GM12891 (cell line): ENCODE measurements at regions not wholly inside any gene's neighbourhood (a gene's known extent, or its start where the extent isn't known, plus 50 kb on each side); places are given as distances from the start of the nearest gene placed in this dataset.

Experiments
- PAX5 ChIP-seq: IDR thresholded peaks from 2 replicates; pipeline ENCODE4 v1.6.1; 2011; ENCODE audit warnings: low read length, moderate library complexity, mild to moderate bottlenecking; ENCODE audit not compliant: insufficient read depth, severe bottlenecking
- POLR2A ChIP-seq: IDR thresholded peaks from 2 replicates; pipeline ENCODE4 v1.6.1; 2011; ENCODE audit warnings: low read depth, low read length, control low read depth
- POLR2AphosphoS5 ChIP-seq: IDR thresholded peaks from 2 replicates; pipeline ENCODE4 v1.6.1; 2011; ENCODE audit warnings: low read depth, low read length, control low read depth
- POU2F2 ChIP-seq: IDR thresholded peaks from 2 replicates; pipeline ENCODE4 v1.6.1; 2011; ENCODE audit warnings: low read depth, mild to moderate bottlenecking, control low read depth, low read length, moderate library complexity
- SPI1 ChIP-seq: IDR thresholded peaks from 2 replicates; pipeline ENCODE4 v1.6.1; 2011; ENCODE audit warnings: low read depth, low read length, control low read depth
- TAF1 ChIP-seq: IDR thresholded peaks from 2 replicates; pipeline ENCODE4 v1.6.1; 2011; ENCODE audit warnings: low read depth, low read length, control low read depth

DNA sequence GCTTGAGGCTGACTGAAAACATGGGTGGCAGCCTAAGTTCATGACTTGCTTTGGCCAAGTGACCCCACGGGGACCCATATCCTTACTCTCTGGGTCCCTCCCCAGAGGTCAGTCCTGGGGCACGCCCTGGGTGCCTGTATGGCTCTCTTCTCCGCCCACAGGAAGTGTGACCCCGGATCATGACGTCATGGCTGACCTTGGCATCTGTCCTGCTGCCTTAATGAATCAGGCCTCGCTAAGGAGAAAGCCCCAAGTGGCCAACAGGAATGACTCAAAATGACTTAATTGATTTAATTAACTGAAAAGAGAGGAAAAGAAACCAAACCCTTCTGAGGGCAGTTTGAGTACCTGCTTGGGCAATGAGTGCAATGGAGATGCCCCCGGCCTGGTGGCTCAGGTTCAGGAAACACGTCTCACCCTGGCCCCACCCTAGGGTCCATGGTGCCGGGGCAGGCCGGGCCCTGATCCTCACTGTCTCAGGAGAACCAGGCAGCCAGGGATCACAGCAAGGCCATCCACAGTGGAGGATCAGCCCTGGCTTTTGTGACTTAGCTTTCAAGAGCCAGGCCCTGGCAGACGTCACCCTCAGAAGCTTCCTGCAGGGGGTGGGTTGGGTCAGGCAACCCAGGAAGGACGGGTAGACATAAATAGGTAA is 112.0 kb downstream of the CYP26B1 start:
- TF ChIP-seq POLR2A (no peak), POU2F2 (no peak), TAF1 (no peak), POLR2AphosphoS5 (no peak), SPI1 (no peak), PAX5 (no peak)
